Stimulated activated CD8-positive, alpha-beta memory T cell treated with anti-CD3 and anti-CD28 coated beads, Interleukin-12 subunit alpha, Interleukin-12 subunit beta, amount 100 ng/mL, for 4 hours (primary cell): ENCODE measurements at regions not wholly inside any gene's neighbourhood (a gene's known extent, or its start where the extent isn't known, plus 50 kb on each side); places are given as distances from the start of the nearest gene placed in this dataset.

Source experiments
- DNase-seq: peaks from one replicate; pipeline ENCODE4 v3.0.0-alpha.2; 2020; ENCODE audit warnings: low read depth

- no peak for DNase-seq
These were observed 496.7 kb upstream of the PIK3C3 start for GRCh38 chr18:41458376-41458775.

GRCh38 chr18:41457765-41458326 is 497.2 kb upstream of the PIK3C3 start:
- no peak for DNase-seq

- DNase-seq: no peak
These were observed 498.2 kb upstream of the PIK3C3 start for GRCh38 chr18:41456831-41457230.

- no peak for DNase-seq
These were observed 505.4 kb upstream of the PIK3C3 start for GRCh38 chr18:41449612-41450011.

- DNase-seq: no peak
These were observed 510.1 kb upstream of the PIK3C3 start for GRCh38 chr18:41444943-41445342.

- no peak for DNase-seq
These were observed 518.3 kb upstream of the PIK3C3 start for GRCh38 chr18:41436772-41437171.

- no peak for DNase-seq
These were observed 536.4 kb upstream of the PIK3C3 start for GRCh38 chr18:41418598-41418997.

GRCh38 chr18:41416044-41416443 is 539.0 kb upstream of the PIK3C3 start:
- DNase-seq: no peak

GRCh38 chr18:41410006-41410405 is 545.0 kb upstream of the PIK3C3 start:
- no peak for DNase-seq

GRCh38 chr18:41406834-41407233 is 548.2 kb upstream of the PIK3C3 start:
- no peak for DNase-seq

- DNase-seq: no peak
These were observed 558.2 kb upstream of the PIK3C3 start for GRCh38 chr18:41396861-41397260.

GRCh38 chr18:41396211-41396610 is 558.8 kb upstream of the PIK3C3 start:
- DNase-seq: no peak

- DNase-seq: no peak
These were observed 559.3 kb upstream of the PIK3C3 start for GRCh38 chr18:41395695-41396094.

GRCh38 chr18:41391616-41392595 is 563.1 kb upstream of the PIK3C3 start:
- no peak for DNase-seq

GRCh38 chr18:41390309-41390708 is 564.7 kb upstream of the PIK3C3 start:
- no peak for DNase-seq

- DNase-seq: no peak
These were observed 576.4 kb upstream of the PIK3C3 start for GRCh38 chr18:41378598-41378997.

- DNase-seq: no peak
These were observed 581.4 kb upstream of the PIK3C3 start for GRCh38 chr18:41373612-41374011.

- no peak for DNase-seq
These were observed 582.9 kb upstream of the PIK3C3 start for GRCh38 chr18:41372046-41372665.

- DNase-seq: no peak
These were observed 583.6 kb upstream of the PIK3C3 start for GRCh38 chr18:41371156-41372045.

GRCh38 chr18:41370740-41371139 is 584.3 kb upstream of the PIK3C3 start:
- DNase-seq: no peak

GRCh38 chr18:41357708-41358107 is 597.3 kb upstream of the PIK3C3 start:
- no peak for DNase-seq
